H1 (cell line): ENCODE measurements at regions not wholly inside any gene's neighbourhood (a gene's known extent, or its start where the extent isn't known, plus 50 kb on each side); places are given as distances from the start of the nearest gene placed in this dataset.
"Not testable (repeated sequence)": the region's sequence is repeated elsewhere in the genome, so short reads cannot be mapped to it uniquely, and the experiment has no call there.

Experiments used
- CBX8 ChIP-seq: fragments of 300-800, 300-1000 bp; sonication (generic); IDR thresholded peaks from 2 replicates; pipeline ENCODE4 v1.7.1; 2016; ENCODE audit warnings: low read depth, low read length, borderline replicate concordance
- JUND ChIP-seq: IDR thresholded peaks from 2 replicates; pipeline ENCODE4 v1.6.1; 2011; ENCODE audit warnings: mild to moderate bottlenecking, improper control_type of control experiment, low read length
- SP1 ChIP-seq: IDR thresholded peaks from 2 replicates; pipeline ENCODE4 v1.6.1; 2011; ENCODE audit warnings: low read depth, low read length
- SUZ12 ChIP-seq: fragments of 200-600 bp; sonication (generic); IDR thresholded peaks from 2 replicates; pipeline ENCODE4 v1.6.1; 2012; ENCODE audit warnings: mild to moderate bottlenecking, inconsistent platforms, low read length, moderate library complexity, mixed read lengths
- TF ChIP-seq, protein P1 (sequence below), 3 experiments: IDR thresholded peaks; 1 replicate in 2 of 3; 2 replicates in 1 of 3; pipeline versions ENCODE4 v1.5.1 to v1.6.1; 2011; ENCODE audit warnings: low read length in 3 of 3, mild to moderate bottlenecking in 3 of 3, inconsistent platforms in 2 of 3, low read depth in 1 of 3, moderate library complexity in 1 of 3; ENCODE audit not compliant: insufficient read depth in 1 of 3; ENCODE audit errors: control extremely low read depth in 1 of 3

DNA sequence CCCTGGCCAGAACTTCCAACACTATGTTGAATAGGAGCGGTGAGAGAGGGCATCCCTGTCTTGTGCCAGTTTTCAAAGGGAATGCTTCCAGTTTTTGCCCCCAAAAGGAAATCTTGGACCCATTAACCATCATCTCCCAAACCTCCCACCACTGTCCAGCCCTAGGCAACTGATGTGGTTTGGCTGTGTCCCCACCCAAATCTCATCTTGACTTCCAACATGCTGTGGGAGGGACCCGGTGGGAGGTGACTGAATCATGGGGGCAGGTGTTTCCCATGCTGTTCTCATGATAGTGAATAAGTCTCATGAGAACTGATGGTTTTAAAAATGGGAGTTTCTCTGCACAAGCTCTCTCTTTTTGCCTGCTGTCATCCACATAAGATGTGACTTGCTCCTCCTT is 119.1 kb upstream of the RMDN2 start:
- TF ChIP-seq, protein P1, sequence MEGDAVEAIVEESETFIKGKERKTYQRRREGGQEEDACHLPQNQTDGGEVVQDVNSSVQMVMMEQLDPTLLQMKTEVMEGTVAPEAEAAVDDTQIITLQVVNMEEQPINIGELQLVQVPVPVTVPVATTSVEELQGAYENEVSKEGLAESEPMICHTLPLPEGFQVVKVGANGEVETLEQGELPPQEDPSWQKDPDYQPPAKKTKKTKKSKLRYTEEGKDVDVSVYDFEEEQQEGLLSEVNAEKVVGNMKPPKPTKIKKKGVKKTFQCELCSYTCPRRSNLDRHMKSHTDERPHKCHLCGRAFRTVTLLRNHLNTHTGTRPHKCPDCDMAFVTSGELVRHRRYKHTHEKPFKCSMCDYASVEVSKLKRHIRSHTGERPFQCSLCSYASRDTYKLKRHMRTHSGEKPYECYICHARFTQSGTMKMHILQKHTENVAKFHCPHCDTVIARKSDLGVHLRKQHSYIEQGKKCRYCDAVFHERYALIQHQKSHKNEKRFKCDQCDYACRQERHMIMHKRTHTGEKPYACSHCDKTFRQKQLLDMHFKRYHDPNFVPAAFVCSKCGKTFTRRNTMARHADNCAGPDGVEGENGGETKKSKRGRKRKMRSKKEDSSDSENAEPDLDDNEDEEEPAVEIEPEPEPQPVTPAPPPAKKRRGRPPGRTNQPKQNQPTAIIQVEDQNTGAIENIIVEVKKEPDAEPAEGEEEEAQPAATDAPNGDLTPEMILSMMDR (IDR thresholded peaks at IDR 0.05; ENCODE audit: control extremely low read depth in 1 of 3, insufficient read depth in 1 of 3, low read depth in 1 of 3, low read length in 3 of 3): not testable (repeated sequence)
- TF ChIP-seq SP1, SUZ12, JUND, CBX8: not testable (repeated sequence)
